Progenitor cell of endocrine pancreas (in vitro differentiated cells): ENCODE measurements at regions not wholly inside any gene's neighbourhood (a gene's known extent, or its start where the extent isn't known, plus 50 kb on each side); places are given as distances from the start of the nearest gene placed in this dataset.

ENCODE experiments used
- DNase-seq: peaks from one replicate; pipeline ENCODE4 v3.0.0; 2021; ENCODE audit warnings: low spot score; ENCODE audit not compliant: unreplicated experiment
- H3K27ac Mint-ChIP-seq: 2 replicates; pipeline ENCODE4 v1.8.0; 2021; ENCODE audit warnings: mild to moderate bottlenecking, moderate library complexity, mixed read lengths
- H3K27me3 Mint-ChIP-seq: 2 replicates; pipeline ENCODE4 v1.8.0; 2021; ENCODE audit warnings: mixed read lengths
- H3K36me3 Mint-ChIP-seq: 2 replicates; pipeline ENCODE4 v1.8.0; 2022; ENCODE audit warnings: mixed read lengths; ENCODE audit not compliant: insufficient read depth
- H3K4me1 Mint-ChIP-seq: 2 replicates; pipeline ENCODE4 v1.8.0; 2021; ENCODE audit warnings: low read depth, mixed read lengths
- H3K4me3 Mint-ChIP-seq: 2 replicates; pipeline ENCODE4 v1.8.0; 2021; ENCODE audit warnings: low read depth, mild to moderate bottlenecking, moderate library complexity, mixed read lengths
- H3K9me3 Mint-ChIP-seq: 2 replicates; pipeline ENCODE4 v1.8.0; 2021; ENCODE audit warnings: low read depth, mixed read lengths
- TF ChIP-seq, protein P1 (sequence below): fragments of 200-600 bp; sonication (generic); IDR thresholded peaks from one replicate; pipeline ENCODE4 v1.5.0; 2021; ENCODE audit warnings: antibody characterized with exemption, mild to moderate bottlenecking; ENCODE audit not compliant: unreplicated experiment

DNA sequence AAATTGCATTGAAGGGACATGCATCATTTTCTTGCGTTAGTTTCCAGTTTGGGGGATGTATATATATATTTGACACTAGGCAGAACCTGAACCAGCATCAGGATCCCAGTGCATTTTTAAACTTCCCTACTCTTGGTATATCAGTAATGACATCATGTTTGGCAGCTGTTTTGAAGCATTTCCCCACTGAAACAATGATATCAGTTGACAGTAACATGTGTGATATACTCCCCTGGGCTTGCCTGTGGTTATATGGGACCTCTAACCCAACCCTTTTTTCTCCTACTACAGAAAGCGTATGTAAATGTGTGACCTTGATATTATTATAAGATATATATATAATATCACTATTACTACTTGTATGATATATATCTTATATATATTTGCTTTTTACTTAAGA lies 225.9 kb upstream of the CASK start:
- TF ChIP-seq, protein P1, sequence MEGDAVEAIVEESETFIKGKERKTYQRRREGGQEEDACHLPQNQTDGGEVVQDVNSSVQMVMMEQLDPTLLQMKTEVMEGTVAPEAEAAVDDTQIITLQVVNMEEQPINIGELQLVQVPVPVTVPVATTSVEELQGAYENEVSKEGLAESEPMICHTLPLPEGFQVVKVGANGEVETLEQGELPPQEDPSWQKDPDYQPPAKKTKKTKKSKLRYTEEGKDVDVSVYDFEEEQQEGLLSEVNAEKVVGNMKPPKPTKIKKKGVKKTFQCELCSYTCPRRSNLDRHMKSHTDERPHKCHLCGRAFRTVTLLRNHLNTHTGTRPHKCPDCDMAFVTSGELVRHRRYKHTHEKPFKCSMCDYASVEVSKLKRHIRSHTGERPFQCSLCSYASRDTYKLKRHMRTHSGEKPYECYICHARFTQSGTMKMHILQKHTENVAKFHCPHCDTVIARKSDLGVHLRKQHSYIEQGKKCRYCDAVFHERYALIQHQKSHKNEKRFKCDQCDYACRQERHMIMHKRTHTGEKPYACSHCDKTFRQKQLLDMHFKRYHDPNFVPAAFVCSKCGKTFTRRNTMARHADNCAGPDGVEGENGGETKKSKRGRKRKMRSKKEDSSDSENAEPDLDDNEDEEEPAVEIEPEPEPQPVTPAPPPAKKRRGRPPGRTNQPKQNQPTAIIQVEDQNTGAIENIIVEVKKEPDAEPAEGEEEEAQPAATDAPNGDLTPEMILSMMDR = no peak
- H3K36me3 Mint-ChIP-seq = no peaks in the 10 kb centered on the region
- H3K27ac Mint-ChIP-seq = no peak overlapping the region
- DNase-seq = no peak
- peaks cover 3% of the 10 kb centered on the region for H3K4me1 Mint-ChIP-seq
- H3K27me3 Mint-ChIP-seq = no peaks in the 10 kb centered on the region
- peaks cover 7% of the 10 kb centered on the region for H3K9me3 Mint-ChIP-seq
- H3K4me3 Mint-ChIP-seq = no peak overlapping the region

DNA sequence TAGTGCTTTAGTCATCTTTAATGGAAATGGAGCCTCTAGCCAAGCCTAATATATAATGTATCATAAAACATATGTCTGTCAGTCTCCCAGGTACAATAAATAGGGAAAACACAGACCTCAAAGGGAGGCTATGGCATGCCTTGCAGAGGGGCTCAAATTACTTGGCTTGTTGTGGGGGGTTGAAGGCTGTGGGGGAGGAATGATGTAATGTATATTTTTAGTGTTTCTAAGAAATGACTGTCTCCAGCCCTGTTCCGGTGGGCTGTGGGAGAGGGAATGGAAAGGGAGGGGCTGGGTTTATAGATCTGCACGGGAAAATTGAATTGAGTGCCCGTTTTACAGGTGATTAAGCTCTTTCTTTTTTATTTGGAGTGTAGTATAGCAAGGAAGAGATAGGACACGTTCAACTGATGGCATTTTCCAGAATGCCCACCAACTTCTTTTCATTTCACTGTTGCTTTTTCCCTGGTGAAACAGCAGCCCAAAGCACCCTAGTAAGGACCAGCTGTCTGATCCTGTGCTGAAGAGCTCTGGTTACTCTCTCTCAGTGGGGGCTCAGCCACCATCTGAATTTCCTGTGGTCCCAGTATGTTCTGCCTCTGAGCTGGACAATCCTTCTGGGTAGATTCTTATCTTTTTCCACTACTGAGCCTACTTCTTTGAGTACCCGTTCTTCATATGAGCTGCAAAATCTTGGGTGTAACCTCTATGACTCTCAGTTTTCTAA lies 220.7 kb upstream of the CASK start:
- H3K36me3 Mint-ChIP-seq = no peaks in the 10 kb centered on the region
- peaks cover 13% of the 10 kb centered on the region for H3K9me3 Mint-ChIP-seq
- no peak overlapping the region for H3K4me3 Mint-ChIP-seq
- H3K27ac Mint-ChIP-seq = no peak overlapping the region
- no peak for DNase-seq
- peaks cover 3% of the 10 kb centered on the region for H3K4me1 Mint-ChIP-seq
- TF ChIP-seq, protein P1 = no peak
- H3K27me3 Mint-ChIP-seq = no peaks in the 10 kb centered on the region

DNA sequence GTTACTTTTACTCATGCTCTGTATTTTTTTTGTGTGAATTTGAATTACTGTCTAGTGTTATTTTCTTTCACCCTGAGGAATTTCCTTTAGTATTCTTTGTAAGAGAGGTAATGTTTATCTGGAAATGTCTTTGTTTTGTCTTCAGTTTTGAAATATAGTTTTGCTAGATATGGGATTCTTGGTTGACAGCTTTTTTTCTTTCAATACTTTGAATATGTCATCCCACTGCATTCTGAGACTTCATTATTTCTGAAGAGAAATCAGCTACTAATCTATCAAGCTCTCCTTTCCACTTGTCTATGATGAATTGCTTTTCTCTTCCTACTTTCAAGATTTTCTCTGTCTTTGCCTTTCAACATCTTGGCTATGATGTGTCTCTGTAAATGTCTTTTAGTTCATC lies 217.0 kb upstream of the CASK start:
- Mint-ChIP-seq H3K27ac (no peak overlapping the region), H3K36me3 (no peaks in the 10 kb centered on the region), H3K9me3 (peaks cover 29% of the 10 kb centered on the region), H3K27me3 (no peaks in the 10 kb centered on the region), H3K4me1 (no peaks in the 10 kb centered on the region), H3K4me3 (no peak overlapping the region)
- no peak for DNase-seq
- TF ChIP-seq, protein P1 = no peak

- DNase-seq = no peak
- Mint-ChIP-seq H3K36me3 (no peaks in the 10 kb centered on the region), H3K4me3 (no peak overlapping the region), H3K27me3 (no peaks in the 10 kb centered on the region), H3K9me3 (peaks cover 33% of the 10 kb centered on the region), H3K27ac (no peak overlapping the region), H3K4me1 (no peaks in the 10 kb centered on the region)
- TF ChIP-seq, protein P1 = no peak
Measured at GRCh38 chrX:42135583-42136228, 212.4 kb upstream of the CASK start.

DNA sequence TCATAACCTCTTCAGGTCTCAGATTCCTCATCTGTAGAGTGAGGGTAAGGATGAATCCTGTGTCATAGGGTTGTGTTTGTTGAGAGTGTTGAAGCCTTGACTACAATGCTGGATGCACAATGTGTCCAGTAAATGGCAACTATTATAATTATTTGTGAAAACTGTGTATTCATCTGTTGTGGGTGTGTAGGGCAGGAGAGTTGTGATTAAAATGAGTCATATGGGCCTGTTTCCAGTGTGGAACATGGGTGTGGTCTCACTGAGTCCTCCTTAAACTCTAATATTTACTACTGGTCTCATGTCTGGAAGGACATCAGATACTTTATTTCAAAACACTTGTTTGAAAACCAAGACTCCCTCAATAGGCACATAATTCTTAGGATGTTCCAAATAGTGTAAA lies 208.5 kb upstream of the CASK start:
- peaks cover 30% of the 10 kb centered on the region for H3K9me3 Mint-ChIP-seq
- no peak overlapping the region for H3K27ac Mint-ChIP-seq
- no peaks in the 10 kb centered on the region for H3K4me1 Mint-ChIP-seq
- TF ChIP-seq, protein P1 = no peak
- no peaks in the 10 kb centered on the region for H3K27me3 Mint-ChIP-seq
- H3K36me3 Mint-ChIP-seq = no peaks in the 10 kb centered on the region
- no peak overlapping the region for H3K4me3 Mint-ChIP-seq
- no peak for DNase-seq
